ENCODE measurements at regions not wholly inside any gene's neighbourhood (a gene's known extent, or its start where the extent isn't known, plus 50 kb on each side); places are given as distances from the start of the nearest gene placed in this dataset.

DNA sequence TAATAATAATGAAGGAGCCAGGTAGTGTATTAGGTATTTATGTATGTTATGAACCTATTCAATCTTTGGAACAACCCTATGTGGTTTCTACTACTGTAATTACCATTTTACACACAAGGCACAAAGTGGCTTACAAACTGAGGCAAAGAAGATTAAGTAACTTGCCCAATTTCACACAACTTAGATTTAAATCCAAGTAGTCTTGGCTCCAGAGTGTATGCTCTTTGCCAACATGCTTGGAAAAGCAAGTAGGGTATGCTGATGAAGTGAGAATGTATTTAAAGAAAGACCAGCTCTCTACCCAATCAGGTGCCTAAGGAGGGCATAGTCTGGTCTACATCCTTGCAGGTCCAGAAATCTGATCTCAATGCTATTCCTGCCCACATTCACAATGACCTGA lies 463.2 kb downstream of the METTL15 start:
- peaks cover 0 to 7% of the 10 kb centered on the region in 2 experiments; a peak in 1 of 4 replicates for H3K4me1 ChIP-seq (ENCODE audit: control insufficient read depth in 1 of 2, insufficient read depth in 2 of 2, low read length in 2 of 2)
- H3K9ac ChIP-seq (ENCODE audit: low read length): no peak overlapping the region
- no peaks in the 10 kb centered on the region for H3K36me3 ChIP-seq (ENCODE audit: control insufficient read depth in 1 of 2, insufficient read depth in 2 of 2, low read length in 2 of 2)
- no peaks in the 10 kb centered on the region for H3K9me2 ChIP-seq (ENCODE audit: insufficient read depth)
- POLR2A ChIA-PET: no interaction called here
- H3K27ac ChIP-seq (ENCODE audit: low read depth, low read length): no peak overlapping the region
- H4K20me1 ChIP-seq (ENCODE audit: insufficient read depth): no peaks in the 10 kb centered on the region
- no peaks in the 10 kb centered on the region for H3K27me3 ChIP-seq (ENCODE audit: insufficient read depth, low read length)
- ATAC-seq: no peak
- BruUV-seq (replicated peaks): no TSS peak
- CTCF ChIA-PET: no interaction called here
- no peak overlapping the region for H2AFZ ChIP-seq (ENCODE audit: low read depth, low read length, poor library complexity, severe bottlenecking)
- H3K4me2 ChIP-seq (ENCODE audit: low read length): no peak overlapping the region
- H3K4me3 ChIP-seq (replicated peaks in 1 of 2; ENCODE audit: low read depth in 1 of 2, low read length in 2 of 2): no peak overlapping the region
- TF ChIP-seq, protein P1, sequence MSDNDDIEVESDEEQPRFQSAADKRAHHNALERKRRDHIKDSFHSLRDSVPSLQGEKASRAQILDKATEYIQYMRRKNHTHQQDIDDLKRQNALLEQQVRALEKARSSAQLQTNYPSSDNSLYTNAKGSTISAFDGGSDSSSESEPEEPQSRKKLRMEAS (IDR thresholded peaks at IDR 0.05): no peak
- TF ChIP-seq ZFX (IDR thresholded peaks at IDR 0.05) (no peak), CBX3 (IDR thresholded peaks at IDR 0.05; ENCODE audit: low read depth) (no peak), SIN3A (IDR thresholded peaks at IDR 0.05; ENCODE audit: low read depth) (no peak), POLR2A (IDR thresholded peaks at IDR 0.05; ENCODE audit: borderline replicate concordance, extremely low read depth, insufficient read depth, insufficient read length) (no peak), YY1 (IDR thresholded peaks at IDR 0.05; ENCODE audit: extremely low read depth, insufficient replicate concordance, low read depth, low read length) (no peak), EZH2phosphoT487 (IDR thresholded peaks at IDR 0.05; ENCODE audit: borderline replicate concordance) (no peak), EGR1 (IDR thresholded peaks at IDR 0.05; ENCODE audit: low read depth) (no peak), CEBPB (IDR thresholded peaks at IDR 0.05; ENCODE audit: low read depth) (no peak)
- TF ChIP-seq, protein P2, sequence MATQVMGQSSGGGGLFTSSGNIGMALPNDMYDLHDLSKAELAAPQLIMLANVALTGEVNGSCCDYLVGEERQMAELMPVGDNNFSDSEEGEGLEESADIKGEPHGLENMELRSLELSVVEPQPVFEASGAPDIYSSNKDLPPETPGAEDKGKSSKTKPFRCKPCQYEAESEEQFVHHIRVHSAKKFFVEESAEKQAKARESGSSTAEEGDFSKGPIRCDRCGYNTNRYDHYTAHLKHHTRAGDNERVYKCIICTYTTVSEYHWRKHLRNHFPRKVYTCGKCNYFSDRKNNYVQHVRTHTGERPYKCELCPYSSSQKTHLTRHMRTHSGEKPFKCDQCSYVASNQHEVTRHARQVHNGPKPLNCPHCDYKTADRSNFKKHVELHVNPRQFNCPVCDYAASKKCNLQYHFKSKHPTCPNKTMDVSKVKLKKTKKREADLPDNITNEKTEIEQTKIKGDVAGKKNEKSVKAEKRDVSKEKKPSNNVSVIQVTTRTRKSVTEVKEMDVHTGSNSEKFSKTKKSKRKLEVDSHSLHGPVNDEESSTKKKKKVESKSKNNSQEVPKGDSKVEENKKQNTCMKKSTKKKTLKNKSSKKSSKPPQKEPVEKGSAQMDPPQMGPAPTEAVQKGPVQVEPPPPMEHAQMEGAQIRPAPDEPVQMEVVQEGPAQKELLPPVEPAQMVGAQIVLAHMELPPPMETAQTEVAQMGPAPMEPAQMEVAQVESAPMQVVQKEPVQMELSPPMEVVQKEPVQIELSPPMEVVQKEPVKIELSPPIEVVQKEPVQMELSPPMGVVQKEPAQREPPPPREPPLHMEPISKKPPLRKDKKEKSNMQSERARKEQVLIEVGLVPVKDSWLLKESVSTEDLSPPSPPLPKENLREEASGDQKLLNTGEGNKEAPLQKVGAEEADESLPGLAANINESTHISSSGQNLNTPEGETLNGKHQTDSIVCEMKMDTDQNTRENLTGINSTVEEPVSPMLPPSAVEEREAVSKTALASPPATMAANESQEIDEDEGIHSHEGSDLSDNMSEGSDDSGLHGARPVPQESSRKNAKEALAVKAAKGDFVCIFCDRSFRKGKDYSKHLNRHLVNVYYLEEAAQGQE (IDR thresholded peaks at IDR 0.05; ENCODE audit: low read depth): no peak
- TF ChIP-seq, protein P3, sequence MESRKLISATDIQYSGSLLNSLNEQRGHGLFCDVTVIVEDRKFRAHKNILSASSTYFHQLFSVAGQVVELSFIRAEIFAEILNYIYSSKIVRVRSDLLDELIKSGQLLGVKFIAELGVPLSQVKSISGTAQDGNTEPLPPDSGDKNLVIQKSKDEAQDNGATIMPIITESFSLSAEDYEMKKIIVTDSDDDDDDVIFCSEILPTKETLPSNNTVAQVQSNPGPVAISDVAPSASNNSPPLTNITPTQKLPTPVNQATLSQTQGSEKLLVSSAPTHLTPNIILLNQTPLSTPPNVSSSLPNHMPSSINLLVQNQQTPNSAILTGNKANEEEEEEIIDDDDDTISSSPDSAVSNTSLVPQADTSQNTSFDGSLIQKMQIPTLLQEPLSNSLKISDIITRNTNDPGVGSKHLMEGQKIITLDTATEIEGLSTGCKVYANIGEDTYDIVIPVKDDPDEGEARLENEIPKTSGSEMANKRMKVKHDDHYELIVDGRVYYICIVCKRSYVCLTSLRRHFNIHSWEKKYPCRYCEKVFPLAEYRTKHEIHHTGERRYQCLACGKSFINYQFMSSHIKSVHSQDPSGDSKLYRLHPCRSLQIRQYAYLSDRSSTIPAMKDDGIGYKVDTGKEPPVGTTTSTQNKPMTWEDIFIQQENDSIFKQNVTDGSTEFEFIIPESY (IDR thresholded peaks at IDR 0.05; ENCODE audit: extremely low read depth, insufficient replicate concordance, low read length): no peak
- intact Hi-C loops (cut with micrococcal nuclease): no loop called here
- no peaks in the 10 kb centered on the region for H3K9me3 ChIP-seq (ENCODE audit: control insufficient read depth in 1 of 2, insufficient read depth in 1 of 2, low read depth in 1 of 2, low read length in 2 of 2)
- no peak for DNase-seq (ENCODE audit: low read depth, low spot score)
- no peaks in the 10 kb centered on the region for H3K79me2 ChIP-seq (ENCODE audit: insufficient read depth, low read length)
- RAD21 ChIA-PET (ENCODE audit: low non-redundant PET in 1 of 2, low total read pairs in 2 of 2, uncharacterized antibody in 2 of 2, unreplicated experiment in 2 of 2): no interaction called here
